ENCODE measurements at regions not wholly inside any gene's neighbourhood (a gene's known extent, or its start where the extent isn't known, plus 50 kb on each side); places are given as distances from the start of the nearest gene placed in this dataset.

- peaks cover 6% of the 10 kb centered on the region; the same call in 1 of the 2 replicates for H3K9me3 Mint-ChIP-seq
- H3K27ac Mint-ChIP-seq, result no peak overlapping the region
- H3K36me3 Mint-ChIP-seq, result no peaks in the 10 kb centered on the region
- CTCF ChIA-PET, result no interaction called here
- POLR2A ChIA-PET, result no interaction called here
- H3K27me3 Mint-ChIP-seq (ENCODE audit: low read depth), result peaks cover 12% of the 10 kb centered on the region; the same call in 1 of the 2 replicates
- H3K4me1 Mint-ChIP-seq, result no peaks in the 10 kb centered on the region
- no peak overlapping the region for H3K4me3 Mint-ChIP-seq
- DNase-seq (ENCODE audit: low spot score), result no peak
- TF ChIP-seq ATF6 (CRISPR knock-in tag; IDR thresholded peaks at IDR 0.05) (no peak), NR3C1 (CRISPR knock-in tag; conservative IDR thresholded peaks at IDR 0.05; ENCODE audit: low read depth) (no peak), ZNF121 (CRISPR knock-in tag; IDR thresholded peaks at IDR 0.05) (no peak), ESRRA (CRISPR knock-in tag; IDR thresholded peaks at IDR 0.05; ENCODE audit: borderline replicate concordance) (no peak)
- no peak for ATAC-seq
Observed at GRCh38 chrX:580030-580429, 50.6 kb upstream of the SHOX start.

All from WTC11 (cell line).